WTC11 (cell line): ENCODE measurements at regions not wholly inside any gene's neighbourhood (a gene's known extent, or its start where the extent isn't known, plus 50 kb on each side); places are given as distances from the start of the nearest gene placed in this dataset.

Source experiments
- ATAC-seq: fragments of 200-7000 bp; cut with Tn5 transposase; 2 replicates; pipeline ENCODE4 v1.10.0; 2021; ENCODE audit warnings: mild to moderate bottlenecking, moderate library complexity
- CTCF ChIA-PET: fragments of 300-600 bp; sonication (Branson Sonifier 250); formaldehyde crosslinking; loops from one replicate; lab custom pipeline; 2021; ENCODE audit warnings: antibody characterized with exemption; lab: Charles Lee
- POLR2A ChIA-PET: fragments of 350-600 bp; sonication (Branson Sonifier 250); formaldehyde crosslinking; loops from one replicate; lab custom pipeline; 2021; ENCODE audit warnings: antibody characterized with exemption; lab: Charles Lee
- DNase-seq: peaks from one replicate; pipeline ENCODE4 v3.0.0; 2021; ENCODE audit warnings: low spot score
- H3K27ac Mint-ChIP-seq: 2 replicates; pipeline ENCODE4 v1.8.0; 2021; ENCODE audit warnings: mixed read lengths
- H3K27me3 Mint-ChIP-seq: 2 replicates; pipeline ENCODE4 v1.8.0; 2021; ENCODE audit warnings: low read depth, mild to moderate bottlenecking, moderate library complexity, mixed read lengths
- H3K36me3 Mint-ChIP-seq: 2 replicates; pipeline ENCODE4 v1.8.0; 2021; ENCODE audit warnings: mixed read lengths
- H3K4me1 Mint-ChIP-seq: 2 replicates; pipeline ENCODE4 v1.8.0; 2022; ENCODE audit warnings: mixed read lengths
- H3K4me3 Mint-ChIP-seq: 2 replicates; pipeline ENCODE4 v1.8.0; 2021; ENCODE audit warnings: mild to moderate bottlenecking, moderate library complexity, mixed read lengths
- H3K9me3 Mint-ChIP-seq: 2 replicates; pipeline ENCODE4 v1.8.0; 2021; ENCODE audit warnings: mixed read lengths
- AR ChIP-seq: fragments of 250-450 bp; sonication (Bioruptor Pico); IDR thresholded peaks from 2 replicates; pipeline ENCODE4 v1.9.0; 2021; ENCODE audit warnings: mild to moderate bottlenecking
- ATF1 ChIP-seq: sonication (generic); formaldehyde crosslinking; IDR thresholded peaks from 2 replicates; pipeline ENCODE4 v1.8.1; 2023; ENCODE audit warnings: mild to moderate bottlenecking, moderate library complexity, missing genetic modification reagents
- CREB1 ChIP-seq: sonication (generic); formaldehyde crosslinking; IDR thresholded peaks from 2 replicates; pipeline ENCODE4 v1.8.0; 2023; ENCODE audit warnings: mild to moderate bottlenecking, missing genetic modification reagents
- E2F1 ChIP-seq: sonication (generic); formaldehyde crosslinking; IDR thresholded peaks from 2 replicates; pipeline ENCODE4 v1.8.0; 2022; ENCODE audit warnings: mild to moderate bottlenecking, missing genetic modification reagents
- FOXK1 ChIP-seq: sonication (generic); formaldehyde crosslinking; IDR thresholded peaks from 2 replicates; pipeline ENCODE4 v1.8.0; 2022; ENCODE audit warnings: mild to moderate bottlenecking, moderate library complexity, missing genetic modification reagents
- FOXP1 ChIP-seq: sonication (generic); formaldehyde crosslinking; IDR thresholded peaks from 2 replicates; pipeline ENCODE4 v1.8.0; 2022; ENCODE audit warnings: missing genetic modification reagents, mild to moderate bottlenecking, moderate library complexity, borderline replicate concordance
- HMGXB4 ChIP-seq: sonication (generic); formaldehyde crosslinking; IDR thresholded peaks from 2 replicates; pipeline ENCODE4 v1.8.1; 2023; ENCODE audit warnings: mild to moderate bottlenecking, moderate library complexity, missing genetic modification reagents
- MXD4 ChIP-seq: fragments of 250-450 bp; sonication (Bioruptor Pico); IDR thresholded peaks from 2 replicates; pipeline ENCODE4 v1.8.0; 2021; ENCODE audit warnings: mild to moderate bottlenecking, moderate library complexity, borderline replicate concordance
- MYBL2 ChIP-seq: sonication (generic); formaldehyde crosslinking; IDR thresholded peaks from 2 replicates; pipeline ENCODE4 v1.8.1; 2023; ENCODE audit warnings: mild to moderate bottlenecking, moderate library complexity, missing genetic modification reagents
- NFATC4 ChIP-seq: fragments of 250-450 bp; sonication (Bioruptor Pico); IDR thresholded peaks from 2 replicates; pipeline ENCODE4 v1.9.0; 2021; ENCODE audit warnings: mild to moderate bottlenecking
- NFE2L1 ChIP-seq: sonication (generic); formaldehyde crosslinking; IDR thresholded peaks from 2 replicates; pipeline ENCODE4 v1.8.1; 2023; ENCODE audit warnings: missing genetic modification reagents
- SMAD4 ChIP-seq: sonication (generic); formaldehyde crosslinking; IDR thresholded peaks from 2 replicates; pipeline ENCODE4 v1.8.0; 2022; ENCODE audit warnings: mild to moderate bottlenecking, missing genetic modification reagents
- TP53 ChIP-seq: sonication (generic); formaldehyde crosslinking; IDR thresholded peaks from 2 replicates; pipeline ENCODE4 v1.8.1; 2023; ENCODE audit warnings: mild to moderate bottlenecking, missing genetic modification reagents
- ZNF121 ChIP-seq: sonication (generic); formaldehyde crosslinking; IDR thresholded peaks from 2 replicates; pipeline ENCODE4 v1.8.0; 2023; ENCODE audit warnings: missing genetic modification reagents
- ZNF281 ChIP-seq: sonication (generic); formaldehyde crosslinking; IDR thresholded peaks from 2 replicates; pipeline ENCODE4 v1.8.0; 2023; ENCODE audit warnings: mild to moderate bottlenecking, missing genetic modification reagents
- ZNF671 ChIP-seq: fragments of 250-450 bp; sonication (Bioruptor Pico); IDR thresholded peaks from 2 replicates; pipeline ENCODE4 v1.8.0; 2021; ENCODE audit warnings: mild to moderate bottlenecking
- TF ChIP-seq, protein P1 (sequence below): sonication (generic); formaldehyde crosslinking; IDR thresholded peaks from 2 replicates; pipeline ENCODE4 v1.8.1; 2023; ENCODE audit warnings: mild to moderate bottlenecking, missing genetic modification reagents, moderate library complexity

DNA sequence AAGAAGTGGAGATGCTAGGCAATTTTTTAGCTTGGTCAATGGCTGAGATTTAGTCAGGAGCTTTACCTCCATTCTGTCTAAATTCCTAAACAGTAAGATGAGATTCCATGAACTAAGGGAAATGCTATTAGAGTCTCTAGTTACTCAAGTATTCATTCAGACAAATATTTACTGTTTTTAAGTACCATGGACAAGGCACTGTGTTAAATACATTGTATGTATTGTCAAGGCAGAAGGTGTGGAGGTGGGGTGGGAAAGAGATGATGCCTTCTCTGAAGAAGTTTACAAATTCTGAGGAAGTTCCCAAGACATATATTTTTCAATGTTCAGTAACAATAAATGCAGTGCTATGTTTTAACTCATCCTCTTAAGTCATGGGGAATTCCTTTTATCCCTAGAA, 459.9 kb upstream of the NMUR2 start:
- CTCF ChIA-PET = no interaction called here

GRCh38 chr5:152869971-152870370, 464.9 kb upstream of the NMUR2 start:
- ATAC-seq = no peak
- CTCF ChIA-PET = no interaction called here
- H3K27ac Mint-ChIP-seq = no peak overlapping the region
- H3K4me3 Mint-ChIP-seq = no peak overlapping the region
- no peaks in the 10 kb centered on the region for H3K27me3 Mint-ChIP-seq
- peaks cover 7% of the 10 kb centered on the region for H3K36me3 Mint-ChIP-seq
- H3K9me3 Mint-ChIP-seq = peaks cover 19% of the 10 kb centered on the region
- POLR2A ChIA-PET = no interaction called here
- peaks cover 13% of the 10 kb centered on the region for H3K4me1 Mint-ChIP-seq
- no peak for DNase-seq
- no peak for TF ChIP-seq MYBL2 (CRISPR knock-in tag)
- TF ChIP-seq E2F1 (CRISPR knock-in tag) = no peak
- no peak for TF ChIP-seq CREB1
- no peak for TF ChIP-seq NFATC4 (CRISPR knock-in tag)
- no peak for TF ChIP-seq ZNF121 (CRISPR knock-in tag)
- TF ChIP-seq FOXK1 (CRISPR knock-in tag) = no peak
- TF ChIP-seq, protein P1, sequence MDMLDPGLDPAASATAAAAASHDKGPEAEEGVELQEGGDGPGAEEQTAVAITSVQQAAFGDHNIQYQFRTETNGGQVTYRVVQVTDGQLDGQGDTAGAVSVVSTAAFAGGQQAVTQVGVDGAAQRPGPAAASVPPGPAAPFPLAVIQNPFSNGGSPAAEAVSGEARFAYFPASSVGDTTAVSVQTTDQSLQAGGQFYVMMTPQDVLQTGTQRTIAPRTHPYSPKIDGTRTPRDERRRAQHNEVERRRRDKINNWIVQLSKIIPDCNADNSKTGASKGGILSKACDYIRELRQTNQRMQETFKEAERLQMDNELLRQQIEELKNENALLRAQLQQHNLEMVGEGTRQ (CRISPR knock-in tag) = no peak

More for the DNA sequence above, 459.9 kb upstream of the NMUR2 start:
- peaks cover 10% of the 10 kb centered on the region; the same call in 1 of the 2 replicates for H3K9me3 Mint-ChIP-seq
- peaks cover 15% of the 10 kb centered on the region for H3K4me1 Mint-ChIP-seq
- no peaks in the 10 kb centered on the region for H3K36me3 Mint-ChIP-seq
- no peak overlapping the region for H3K4me3 Mint-ChIP-seq
- H3K27me3 Mint-ChIP-seq = no peaks in the 10 kb centered on the region
- no peak overlapping the region for H3K27ac Mint-ChIP-seq
- POLR2A ChIA-PET = no interaction called here
- no peak for DNase-seq
- TF ChIP-seq FOXP1 (CRISPR knock-in tag) = no peak
- TF ChIP-seq ZNF671 (CRISPR knock-in tag) = no peak
- TF ChIP-seq AR (CRISPR knock-in tag) = no peak
- no peak for TF ChIP-seq NFE2L1 (CRISPR knock-in tag)
- TF ChIP-seq MXD4 (CRISPR knock-in tag) = no peak
- no peak for TF ChIP-seq E2F1 (CRISPR knock-in tag)
- TF ChIP-seq SMAD4 (CRISPR knock-in tag) = no peak
- TF ChIP-seq TP53 (CRISPR knock-in tag) = no peak
- no peak for TF ChIP-seq ATF1 (CRISPR knock-in tag)
- TF ChIP-seq ZNF121 (CRISPR knock-in tag) = no peak
- TF ChIP-seq HMGXB4 = no peak
- no peak for TF ChIP-seq ZNF281 (CRISPR knock-in tag)
- ATAC-seq = no peak
